ENCODE measurements at regions not wholly inside any gene's neighbourhood (a gene's known extent, or its start where the extent isn't known, plus 50 kb on each side); places are given as distances from the start of the nearest gene placed in this dataset.
"Not testable (repeated sequence)": the region's sequence is repeated elsewhere in the genome, so short reads cannot be mapped to it uniquely, and the experiment has no call there.

- DNase-seq, result no peak
These were observed 366.2 kb upstream of the SPRED2 start for GRCh38 chr2:65798641-65799040.

GRCh38 chr2:65794994-65795393 is 362.6 kb upstream of the SPRED2 start:
- DNase-seq, result no peak

- no peak for DNase-seq
These were observed 359.1 kb upstream of the SPRED2 start for GRCh38 chr2:65791404-65791975.

GRCh38 chr2:65790676-65790935 is 358.2 kb upstream of the SPRED2 start:
- DNase-seq, result no peak

- DNase-seq, result no peak
These were observed 357.7 kb upstream of the SPRED2 start for GRCh38 chr2:65789923-65790675.

- no peak for DNase-seq
These were observed 356.2 kb upstream of the SPRED2 start for GRCh38 chr2:65788556-65788955.

GRCh38 chr2:65786765-65787164 is 354.4 kb upstream of the SPRED2 start:
- no peak for DNase-seq

- DNase-seq, result no peak
These were observed 353.8 kb upstream of the SPRED2 start for GRCh38 chr2:65786007-65786717.

- DNase-seq, result no peak
These were observed 350.7 kb upstream of the SPRED2 start for GRCh38 chr2:65782996-65783650.

- DNase-seq, result no peak
These were observed 349.8 kb upstream of the SPRED2 start for GRCh38 chr2:65782186-65782585.

- DNase-seq, result no peak
These were observed 349.4 kb upstream of the SPRED2 start for GRCh38 chr2:65781756-65782155.

- no peak for DNase-seq
These were observed 346.6 kb upstream of the SPRED2 start for GRCh38 chr2:65779021-65779420.

GRCh38 chr2:65778137-65778536 is 345.7 kb upstream of the SPRED2 start:
- no peak for DNase-seq

- no peak for DNase-seq
These were observed 343.4 kb upstream of the SPRED2 start for GRCh38 chr2:65775839-65776238.

- no peak for DNase-seq
These were observed 335.5 kb upstream of the SPRED2 start for GRCh38 chr2:65767946-65768345.

- no peak for DNase-seq
These were observed 334.4 kb upstream of the SPRED2 start for GRCh38 chr2:65766768-65767267.

- no peak for DNase-seq
These were observed 333.0 kb upstream of the SPRED2 start for GRCh38 chr2:65765376-65765775.

GRCh38 chr2:65762068-65762467 is 329.7 kb upstream of the SPRED2 start:
- no peak for DNase-seq

GRCh38 chr2:65754219-65754618 is 321.8 kb upstream of the SPRED2 start:
- no peak for DNase-seq

- no peak for DNase-seq
These were observed 319.0 kb upstream of the SPRED2 start for GRCh38 chr2:65751408-65751807.

- no peak for DNase-seq
These were observed 317.1 kb upstream of the SPRED2 start for GRCh38 chr2:65749545-65749944.

GRCh38 chr2:65747875-65748274 is 315.5 kb upstream of the SPRED2 start:
- not testable (repeated sequence) for DNase-seq
